Duodenal mucosa (tissue), 2 donors: ENCODE measurements at regions not wholly inside any gene's neighbourhood (a gene's known extent, or its start where the extent isn't known, plus 50 kb on each side); places are given as distances from the start of the nearest gene placed in this dataset.
"Not testable (repeated sequence)": the region's sequence is repeated elsewhere in the genome, so short reads cannot be mapped to it uniquely, and the experiment has no call there.

Experiments used
- H3K27ac ChIP-seq: one replicate; pipeline ENCODE4 v1.7.0; 2013; ENCODE audit warnings: low read depth, low read length
- H3K27me3 ChIP-seq, 2 donors: one replicate each; pipeline ENCODE4 v1.7.0; 2013; ENCODE audit warnings: low read length in 2 of 2, control low read depth in 1 of 2; ENCODE audit not compliant: insufficient read depth in 2 of 2, control insufficient read depth in 1 of 2
- H3K36me3 ChIP-seq, 2 donors: one replicate each; pipeline ENCODE4 v1.7.0; 2013; ENCODE audit warnings: low read length in 2 of 2, control low read depth in 1 of 2; ENCODE audit not compliant: insufficient read depth in 2 of 2, control insufficient read depth in 1 of 2
- H3K4me1 ChIP-seq, 2 donors: one replicate each; pipeline ENCODE4 v1.7.0; 2013; ENCODE audit warnings: low read length in 2 of 2, control low read depth in 1 of 2; ENCODE audit not compliant: insufficient read depth in 2 of 2, control insufficient read depth in 1 of 2
- H3K4me3 ChIP-seq, 2 donors: one replicate each; pipeline ENCODE4 v1.7.0; 2013; ENCODE audit warnings: low read length in 2 of 2, low read depth in 1 of 2
- H3K9ac ChIP-seq, 2 donors: one replicate each; pipeline ENCODE4 v1.7.0; 2013; ENCODE audit warnings: low read length in 2 of 2, low read depth in 1 of 2
- H3K9me3 ChIP-seq, 2 donors: one replicate each; pipeline ENCODE4 v1.7.0; 2013; ENCODE audit warnings: low read length in 2 of 2, control low read depth in 1 of 2; ENCODE audit not compliant: control insufficient read depth in 1 of 2

GRCh38 chr2:76170856-76171255 lies 460.1 kb upstream of the GCFC2 start:
- Histone ChIP-seq H3K4me3 (no peak overlapping the region), H3K27me3 (no peaks in the 10 kb centered on the region), H3K9ac (no peak overlapping the region), H3K27ac (no peak overlapping the region), H3K4me1 (no peaks in the 10 kb centered on the region), H3K36me3 (no peaks in the 10 kb centered on the region), H3K9me3 (no peaks in the 10 kb centered on the region)

GRCh38 chr2:76170009-76170384 lies 459.3 kb upstream of the GCFC2 start:
- no peaks in the 10 kb centered on the region for H3K4me1 ChIP-seq
- H3K27ac ChIP-seq, result no peak overlapping the region
- no peaks in the 10 kb centered on the region for H3K36me3 ChIP-seq
- no peak overlapping the region for H3K9ac ChIP-seq
- no peaks in the 10 kb centered on the region for H3K27me3 ChIP-seq
- no peak overlapping the region for H3K4me3 ChIP-seq
- H3K9me3 ChIP-seq, result no peaks in the 10 kb centered on the region

- no peaks in the 10 kb centered on the region for H3K36me3 ChIP-seq
- H3K9ac ChIP-seq, result no peak overlapping the region
- no peak overlapping the region for H3K4me3 ChIP-seq
- H3K4me1 ChIP-seq, result no peaks in the 10 kb centered on the region
- H3K27ac ChIP-seq, result no peak overlapping the region
- H3K27me3 ChIP-seq, result no peaks in the 10 kb centered on the region
- no peaks in the 10 kb centered on the region for H3K9me3 ChIP-seq
Measured at GRCh38 chr2:76169276-76170008, 458.7 kb upstream of the GCFC2 start.

GRCh38 chr2:76163860-76164259 lies 453.1 kb upstream of the GCFC2 start:
- H3K9me3 ChIP-seq, result no peaks in the 10 kb centered on the region

GRCh38 chr2:76160670-76161069 lies 450.0 kb upstream of the GCFC2 start:
- H3K9me3 ChIP-seq, result no peaks in the 10 kb centered on the region
- no peak overlapping the region for H3K27ac ChIP-seq
- no peaks in the 10 kb centered on the region for H3K4me1 ChIP-seq
- no peak overlapping the region for H3K9ac ChIP-seq
- no peak overlapping the region for H3K4me3 ChIP-seq
- no peaks in the 10 kb centered on the region for H3K36me3 ChIP-seq
- no peaks in the 10 kb centered on the region for H3K27me3 ChIP-seq

More at GRCh38 chr2:76163860-76164259, 453.1 kb upstream of the GCFC2 start:
- no peaks in the 10 kb centered on the region for H3K36me3 ChIP-seq
- H3K9ac ChIP-seq, result no peak overlapping the region
- no peak overlapping the region for H3K27ac ChIP-seq
- H3K27me3 ChIP-seq, result no peaks in the 10 kb centered on the region
- no peak overlapping the region for H3K4me3 ChIP-seq
- H3K4me1 ChIP-seq, result no peaks in the 10 kb centered on the region

GRCh38 chr2:76159042-76159648 lies 448.4 kb upstream of the GCFC2 start:
- no peaks in the 10 kb centered on the region for H3K9me3 ChIP-seq
- H3K36me3 ChIP-seq, result no peaks in the 10 kb centered on the region
- no peak overlapping the region for H3K27ac ChIP-seq
- H3K4me1 ChIP-seq, result no peaks in the 10 kb centered on the region
- H3K27me3 ChIP-seq, result no peaks in the 10 kb centered on the region
- no peak overlapping the region for H3K4me3 ChIP-seq
- H3K9ac ChIP-seq, result no peak overlapping the region

- Histone ChIP-seq H3K36me3 (no peaks in the 10 kb centered on the region), H3K9ac (no peak overlapping the region)
Measured at GRCh38 chr2:76157531-76157930, 446.8 kb upstream of the GCFC2 start.

GRCh38 chr2:76154981-76155380 lies 444.3 kb upstream of the GCFC2 start:
- Histone ChIP-seq H3K4me3 (no peak overlapping the region), H3K36me3 (no peaks in the 10 kb centered on the region), H3K9me3 (no peaks in the 10 kb centered on the region), H3K9ac (no peak overlapping the region), H3K27ac (no peak overlapping the region), H3K4me1 (no peaks in the 10 kb centered on the region), H3K27me3 (no peaks in the 10 kb centered on the region)

More at GRCh38 chr2:76157531-76157930, 446.8 kb upstream of the GCFC2 start:
- Histone ChIP-seq H3K27me3 (no peaks in the 10 kb centered on the region), H3K4me3 (no peak overlapping the region), H3K27ac (no peak overlapping the region), H3K4me1 (no peaks in the 10 kb centered on the region), H3K9me3 (no peaks in the 10 kb centered on the region)

GRCh38 chr2:76149846-76150245 lies 439.1 kb upstream of the GCFC2 start:
- Histone ChIP-seq H3K9me3 (peaks cover 0 to 4% of the 10 kb centered on the region in 2 donors), H3K36me3 (no peaks in the 10 kb centered on the region), H3K4me3 (no peak overlapping the region), H3K4me1 (no peaks in the 10 kb centered on the region), H3K9ac (no peak overlapping the region), H3K27ac (no peak overlapping the region), H3K27me3 (no peaks in the 10 kb centered on the region)

GRCh38 chr2:76139303-76139702 lies 428.6 kb upstream of the GCFC2 start:
- H3K36me3 ChIP-seq, H3K27ac ChIP-seq, H3K27me3 ChIP-seq, H3K4me1 ChIP-seq, H3K4me3 ChIP-seq, H3K9me3 ChIP-seq, H3K9ac ChIP-seq: not testable (repeated sequence)
